ENCODE measurements at regions not wholly inside any gene's neighbourhood (a gene's known extent, or its start where the extent isn't known, plus 50 kb on each side); places are given as distances from the start of the nearest gene placed in this dataset.
"Not testable (repeated sequence)": the region's sequence is repeated elsewhere in the genome, so short reads cannot be mapped to it uniquely, and the experiment has no call there.

GRCh38 chr5:105602406-105602805, 2039.8 kb upstream of the NUDT12 start:
- DNase-seq, result not testable (repeated sequence)

DNA sequence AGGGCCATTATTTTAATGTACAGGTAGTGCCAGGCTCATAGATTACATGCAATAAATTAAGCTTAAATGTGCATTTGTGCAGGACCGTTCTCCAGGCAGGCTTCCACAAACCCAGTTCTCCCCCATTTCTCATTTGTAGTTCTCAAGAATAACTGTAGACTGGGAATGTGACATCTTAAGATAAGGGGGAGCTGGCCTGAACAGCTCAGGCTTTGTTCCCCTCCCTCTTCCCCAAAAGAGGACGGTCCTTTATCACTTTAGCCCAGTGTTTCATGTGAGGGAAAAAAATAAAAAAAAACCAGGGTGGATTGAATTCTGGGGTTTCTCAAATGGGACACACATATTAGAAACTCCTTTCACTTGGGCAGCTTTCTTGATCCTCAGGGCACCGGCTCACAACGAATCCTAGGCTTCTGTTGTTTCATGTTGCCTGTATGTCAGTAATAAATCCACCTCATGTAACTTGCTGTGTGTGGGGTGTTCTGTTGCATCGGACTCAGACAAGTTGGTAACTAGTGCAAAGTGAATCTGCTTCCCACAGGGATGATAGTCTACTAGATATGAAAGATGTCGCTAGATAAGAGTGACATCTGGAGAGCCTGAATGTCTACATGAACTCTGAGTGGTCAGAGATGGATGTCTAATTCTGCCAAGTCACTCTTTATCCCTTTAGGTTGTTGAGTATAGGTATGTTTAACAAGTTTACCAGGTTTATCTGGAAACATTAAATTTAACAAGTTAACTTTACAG, 2030.6 kb upstream of the NUDT12 start:
- no peak for DNase-seq

DNA sequence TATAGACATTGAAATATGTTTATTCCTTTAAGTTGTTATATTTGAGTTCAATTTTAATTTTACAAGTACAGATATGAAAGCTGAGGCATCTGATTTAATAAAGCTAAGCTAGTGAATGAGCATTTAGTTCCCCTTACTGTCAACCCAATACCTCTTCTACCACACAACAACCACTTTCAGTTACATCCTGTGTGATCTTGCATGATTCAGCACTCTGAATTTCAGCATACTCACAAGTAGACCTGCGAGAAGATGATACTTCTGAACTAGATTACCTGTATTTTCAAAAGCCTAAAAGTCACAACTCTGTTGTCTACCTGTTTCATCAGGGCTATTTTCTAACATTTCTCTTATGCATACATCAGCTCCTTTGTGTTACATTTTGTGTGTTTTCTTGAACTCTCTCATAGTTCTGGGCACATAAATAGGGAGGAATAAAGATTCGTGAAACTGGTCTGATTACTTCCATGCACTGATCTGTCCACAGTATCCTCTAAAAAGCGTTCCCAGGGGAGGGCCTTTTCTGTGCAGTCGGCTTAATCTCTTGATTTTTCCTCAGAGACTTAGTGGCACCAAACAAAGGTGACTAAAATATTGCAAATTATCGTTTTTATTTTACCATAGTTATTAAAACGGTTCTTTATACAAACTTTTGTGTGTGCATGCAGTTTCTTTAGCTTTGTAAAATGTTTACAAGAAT, 2025.5 kb upstream of the NUDT12 start:
- no peak for DNase-seq

GRCh38 chr5:105581988-105582690, 2019.5 kb upstream of the NUDT12 start:
- no peak for DNase-seq

- DNase-seq, result no peak
Measured at GRCh38 chr5:105573575-105573974, 2011.0 kb upstream of the NUDT12 start.

GRCh38 chr5:105565531-105565930, 2002.9 kb upstream of the NUDT12 start:
- DNase-seq, result no peak

GRCh38 chr5:105563842-105564241, 2001.3 kb upstream of the NUDT12 start:
- DNase-seq, result no peak

DNA sequence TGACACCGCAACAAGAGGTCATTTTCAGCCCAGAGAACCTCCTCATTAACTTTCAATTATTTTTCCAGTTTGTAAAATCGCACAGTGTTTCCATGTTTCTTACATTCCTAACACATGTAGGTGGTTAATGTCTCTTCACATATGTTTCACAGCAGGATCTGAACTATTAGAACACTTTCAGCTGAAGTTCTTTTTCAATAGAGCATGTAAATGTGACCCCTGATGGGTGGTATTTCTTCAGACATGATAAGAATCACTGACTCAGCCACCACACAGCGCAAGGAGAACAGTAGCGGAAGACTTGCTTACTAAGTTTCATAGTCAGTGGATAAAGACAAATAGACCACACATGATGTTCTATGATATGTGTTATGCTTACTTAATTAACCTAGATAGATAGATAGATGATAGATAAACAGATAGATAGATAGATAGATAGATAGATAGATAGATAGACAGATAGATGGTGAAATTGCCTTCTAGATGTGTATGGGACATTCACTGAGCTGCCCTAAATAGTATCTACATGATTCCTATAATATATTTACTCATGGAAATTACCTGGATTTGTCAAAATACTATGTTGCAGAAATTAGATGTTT, 1992.1 kb upstream of the NUDT12 start:
- no peak for DNase-seq

DNA sequence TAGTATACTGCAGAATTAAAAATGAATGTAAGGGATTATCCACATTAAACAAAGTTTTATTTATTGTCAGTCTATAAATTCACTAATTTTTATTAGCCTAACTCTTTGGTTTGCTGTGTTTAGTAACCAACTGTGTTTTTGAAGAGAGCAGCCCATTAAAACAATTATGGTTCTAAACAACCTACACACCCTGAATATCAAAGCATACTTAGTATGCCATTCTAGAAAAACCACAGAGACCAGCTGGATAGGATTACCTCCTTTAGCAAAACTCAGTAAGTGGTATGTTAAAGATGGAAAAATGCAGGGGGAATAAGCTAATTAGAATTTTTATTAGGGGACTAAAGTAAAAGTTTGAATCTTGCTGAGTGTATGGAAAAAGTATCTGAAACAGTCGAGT, 1981.7 kb upstream of the NUDT12 start:
- no peak for DNase-seq

DNA sequence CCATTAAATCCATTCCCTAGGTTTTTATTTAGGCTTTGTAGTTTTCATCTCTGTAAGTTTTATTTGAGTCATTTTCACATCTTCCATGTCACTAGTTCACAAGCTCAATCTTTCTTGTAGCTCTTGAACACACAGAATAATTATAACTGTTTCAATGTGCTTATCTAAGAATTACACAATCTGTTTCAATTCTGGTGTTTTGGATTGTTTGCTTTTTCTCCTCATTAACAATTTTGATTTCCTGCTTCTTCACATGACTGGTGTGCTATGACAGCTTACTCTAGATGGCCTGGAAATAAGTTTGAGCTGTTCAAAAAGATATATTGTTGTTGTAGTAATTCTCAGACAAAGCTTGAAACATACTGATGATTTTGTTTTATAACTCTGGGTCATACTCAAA, 1974.1 kb upstream of the NUDT12 start:
- no peak for DNase-seq

DNA sequence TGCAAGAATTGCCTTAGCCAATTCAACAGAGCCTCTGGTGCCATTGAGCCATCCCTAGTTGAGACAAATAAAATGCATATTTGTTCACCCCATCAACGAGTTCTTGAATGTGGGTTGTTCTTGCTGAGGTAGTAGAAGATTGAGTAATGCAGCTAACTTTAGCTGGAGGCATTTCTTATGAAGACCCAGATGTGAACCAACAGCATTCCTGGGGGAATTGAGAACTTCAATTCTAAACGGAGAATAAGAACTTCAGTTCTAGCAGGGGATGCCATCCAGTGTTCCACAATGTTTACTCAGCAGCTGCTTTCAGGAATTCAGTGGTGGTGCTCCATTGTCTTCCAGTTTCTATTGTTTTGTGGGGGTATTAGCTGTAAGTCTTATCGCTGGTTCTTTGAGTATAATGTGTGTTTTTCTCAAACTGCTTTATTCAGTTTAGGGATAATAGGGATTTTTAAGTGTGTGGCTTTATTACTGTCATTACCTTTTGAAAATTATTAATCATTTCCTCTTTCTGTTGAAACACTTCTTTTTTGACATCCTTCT, 1968.2 kb upstream of the NUDT12 start:
- no peak for DNase-seq

GRCh38 chr5:105529851-105530250, 1967.3 kb upstream of the NUDT12 start:
- no peak for DNase-seq

DNA sequence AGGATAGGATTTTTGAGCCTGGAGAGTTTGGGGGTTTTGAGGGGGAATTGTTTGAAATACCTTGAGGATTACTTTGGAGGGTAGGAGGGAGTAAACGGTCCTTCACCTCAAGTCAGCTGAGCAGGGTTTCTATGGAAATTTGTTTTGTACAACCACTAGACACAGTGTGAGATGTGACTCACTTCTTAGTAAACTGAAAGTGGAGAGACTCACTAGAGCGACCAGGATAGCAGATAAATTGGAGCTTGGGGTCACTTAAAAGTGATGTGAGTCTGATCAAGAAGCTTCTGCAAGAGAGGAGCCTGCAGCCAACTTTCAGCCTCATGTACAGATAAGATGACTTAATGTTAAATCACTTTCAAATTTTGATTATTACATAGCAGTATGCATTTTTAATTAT, 1945.9 kb upstream of the NUDT12 start:
- no peak for DNase-seq

DNA sequence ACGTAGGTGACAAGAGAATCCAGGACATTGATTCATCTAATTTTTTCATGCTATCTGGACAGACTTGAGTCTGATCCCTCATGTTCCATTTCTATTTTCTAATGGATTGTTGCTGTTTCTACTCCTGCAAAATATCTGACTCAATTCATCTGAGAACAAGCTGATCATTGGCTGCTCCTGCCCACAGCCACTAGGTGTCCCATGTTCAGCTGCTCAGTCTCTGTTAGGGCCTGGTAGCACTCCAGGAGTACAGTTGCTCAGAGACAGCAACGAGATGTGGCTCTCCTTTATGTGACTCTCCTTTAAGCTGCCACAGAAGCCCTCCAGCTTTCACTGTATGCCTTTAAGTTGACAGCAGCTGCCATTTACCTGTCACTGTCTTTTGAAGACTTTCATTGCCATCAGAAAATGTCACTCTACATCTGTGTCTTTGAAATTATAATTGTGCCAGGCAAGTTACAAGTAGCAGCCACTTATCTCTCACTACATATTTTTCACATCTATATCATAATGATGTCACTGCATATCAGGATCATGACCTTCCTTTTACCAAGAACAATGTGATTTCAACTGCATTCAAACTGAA, 1944.2 kb upstream of the NUDT12 start:
- DNase-seq, result no peak

GRCh38 chr5:105503950-105504349, 1941.4 kb upstream of the NUDT12 start:
- DNase-seq, result no peak

DNA sequence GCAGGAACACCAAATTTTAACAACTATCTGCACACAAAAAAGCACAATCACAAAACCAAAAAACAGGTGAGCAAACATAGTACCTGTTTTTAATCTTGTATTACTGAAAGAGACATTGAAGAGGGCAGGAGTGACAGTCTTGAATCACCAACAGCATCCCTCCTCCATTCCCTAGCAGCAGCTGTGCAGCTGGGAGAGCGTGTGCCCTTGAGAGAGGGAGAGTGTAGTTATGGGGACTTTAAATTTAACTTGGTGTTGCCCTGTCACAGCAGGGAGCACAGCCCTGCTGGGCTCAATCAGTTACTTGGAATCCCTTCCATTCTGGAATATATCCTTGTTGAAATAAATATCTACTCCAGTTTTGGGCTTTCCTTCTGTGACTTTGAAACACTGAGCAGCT, 1938.7 kb upstream of the NUDT12 start:
- DNase-seq, result no peak

- DNase-seq, result no peak
Measured at GRCh38 chr5:105475401-105475800, 1912.8 kb upstream of the NUDT12 start.

DNA sequence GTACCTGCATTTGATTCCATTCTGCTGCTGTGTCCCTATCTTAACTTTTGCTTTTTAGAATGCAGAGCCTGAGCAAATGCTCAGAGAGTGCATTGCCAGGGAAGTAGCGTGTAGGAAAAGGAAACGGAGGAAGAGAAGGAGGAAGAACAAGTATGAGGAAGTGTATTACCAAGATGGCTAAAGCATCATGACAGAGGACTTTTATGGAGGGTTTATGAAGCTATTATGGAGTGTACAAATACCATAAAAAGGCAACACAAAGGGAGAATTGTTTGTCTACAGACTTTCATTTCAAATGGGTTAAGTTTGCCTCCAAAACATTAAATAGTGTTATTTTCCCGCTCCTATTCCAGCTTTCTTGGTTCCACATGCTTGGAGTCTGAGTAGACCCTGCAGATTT, 1899.8 kb upstream of the NUDT12 start:
- no peak for DNase-seq

DNA sequence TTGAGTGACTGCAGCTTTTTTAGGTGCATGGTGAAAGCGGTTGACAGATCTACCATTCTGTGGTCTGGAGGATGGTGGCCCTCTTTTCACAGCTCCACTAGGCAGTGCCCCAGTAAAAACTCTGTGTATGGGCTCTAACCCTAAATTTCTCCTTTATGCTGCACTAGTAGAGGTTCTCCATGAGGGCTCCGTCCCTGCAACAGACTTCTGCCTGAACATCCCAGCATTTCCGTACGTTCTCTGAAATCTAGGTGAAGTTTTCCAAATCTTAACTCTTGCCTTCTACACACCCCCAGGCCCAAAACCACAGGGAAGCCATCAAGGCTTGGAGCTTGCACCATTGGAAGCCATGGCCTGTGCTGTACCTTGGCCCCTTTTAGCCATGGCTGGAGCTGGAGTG, 1898.1 kb upstream of the NUDT12 start:
- DNase-seq, result no peak

- no peak for DNase-seq
Measured at GRCh38 chr5:105453216-105453807, 1890.7 kb upstream of the NUDT12 start.

- DNase-seq, result no peak
Measured at GRCh38 chr5:105448271-105448670, 1885.7 kb upstream of the NUDT12 start.

DNA sequence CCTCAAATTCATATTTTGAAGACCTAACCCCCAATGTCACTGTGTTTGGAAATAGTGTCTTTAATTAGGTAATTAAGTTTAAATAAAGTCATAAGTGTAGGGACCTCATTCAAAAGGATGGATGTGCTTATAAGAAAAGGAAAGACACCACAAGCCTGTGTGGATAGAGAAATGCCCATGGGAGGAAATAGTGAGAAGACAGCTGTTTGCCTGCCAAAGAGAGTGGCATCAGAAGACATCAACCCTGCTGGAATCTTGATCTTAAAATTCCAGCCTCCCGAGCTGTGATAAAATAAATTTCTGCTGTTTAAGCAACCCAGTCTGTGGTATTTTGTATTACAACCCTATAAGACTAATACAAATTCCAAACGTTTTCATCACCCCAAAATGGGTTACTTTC, 1867.9 kb upstream of the NUDT12 start:
- DNase-seq, result no peak

Measured in CD4-positive, alpha-beta T cell treated with Interleukin-4 for 4 hours (primary cell).